ENCODE measurements at regions not wholly inside any gene's neighbourhood (a gene's known extent, or its start where the extent isn't known, plus 50 kb on each side); places are given as distances from the start of the nearest gene placed in this dataset.
"Not testable (repeated sequence)": the region's sequence is repeated elsewhere in the genome, so short reads cannot be mapped to it uniquely, and the experiment has no call there.

DNA sequence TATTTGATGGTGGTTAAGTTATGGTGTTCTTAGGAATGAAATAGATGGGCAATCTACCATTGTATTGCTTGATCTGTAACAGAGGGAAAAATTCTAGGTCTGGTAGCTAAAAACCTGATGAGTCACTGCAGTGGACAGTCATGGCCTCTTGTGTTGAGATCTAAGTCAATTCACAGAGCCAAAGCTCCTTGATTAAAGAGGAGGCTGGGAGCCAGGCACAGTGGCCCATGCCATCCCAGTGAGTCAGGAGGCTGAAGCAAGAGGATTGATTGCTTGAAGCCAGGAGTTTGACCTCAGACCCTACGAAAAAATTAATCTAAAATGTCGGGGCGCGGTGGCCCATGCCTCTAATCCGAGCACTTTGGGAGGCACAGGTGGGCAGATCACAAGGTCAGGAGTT, 67.1 kb upstream of the KPNA3 start:
- in situ Hi-C loops (cut with MboI; ENCODE audit: low sequenced_read_pairs), result no loop called here

DNA sequence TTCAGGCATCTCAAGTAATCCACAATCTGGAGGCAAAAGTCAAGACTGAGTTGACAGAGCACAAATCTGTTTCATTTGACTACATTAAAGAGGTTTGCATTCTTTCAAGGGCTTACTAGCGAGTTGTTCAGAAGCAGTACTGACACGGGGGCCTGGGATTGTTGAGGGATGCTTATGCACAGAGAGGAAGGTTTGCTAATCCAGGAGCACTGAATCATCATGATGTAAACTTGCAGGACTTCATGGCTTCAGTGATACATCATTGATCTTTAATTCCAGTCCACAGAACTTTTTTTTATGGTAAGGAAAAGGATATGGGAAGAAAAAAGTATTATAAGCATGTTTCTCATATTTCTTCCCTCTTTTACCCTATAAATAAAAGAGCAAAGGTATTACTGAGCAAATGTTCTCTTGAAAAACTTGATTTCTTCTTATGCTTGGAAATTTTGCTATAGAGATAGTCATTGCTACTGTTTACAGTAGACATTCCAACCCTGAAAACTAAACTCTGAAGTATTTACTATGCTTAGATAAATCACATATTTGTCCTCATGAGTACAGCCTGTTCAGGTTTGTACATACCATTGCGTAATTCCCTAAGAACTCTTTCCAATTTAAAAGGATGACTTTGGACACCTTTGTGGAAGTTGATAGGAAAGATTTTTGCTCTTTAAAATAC, 65.8 kb upstream of the KPNA3 start:
- in situ Hi-C loops (cut with MboI; ENCODE audit: low sequenced_read_pairs), result no loop called here

DNA sequence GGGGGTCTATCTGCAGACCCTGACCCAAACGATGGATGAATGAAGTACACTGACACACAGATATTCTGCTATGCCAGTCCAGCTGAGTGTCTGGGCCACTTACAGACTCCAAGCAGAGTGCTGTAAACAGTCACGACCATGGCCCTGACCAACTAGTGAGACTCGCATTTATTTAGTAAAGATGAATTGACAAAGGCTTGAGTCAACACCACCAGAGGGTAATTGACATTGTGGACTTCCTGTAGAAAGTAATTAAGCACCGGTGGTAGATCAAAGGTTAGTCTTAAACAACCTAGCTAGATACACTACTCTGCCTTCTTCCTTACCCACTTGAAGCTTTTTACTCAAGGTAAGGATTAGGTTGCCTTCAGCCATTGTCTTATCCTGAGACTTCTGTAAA, 63.4 kb upstream of the KPNA3 start:
- in situ Hi-C loops (cut with MboI; ENCODE audit: low sequenced_read_pairs), result no loop called here

DNA sequence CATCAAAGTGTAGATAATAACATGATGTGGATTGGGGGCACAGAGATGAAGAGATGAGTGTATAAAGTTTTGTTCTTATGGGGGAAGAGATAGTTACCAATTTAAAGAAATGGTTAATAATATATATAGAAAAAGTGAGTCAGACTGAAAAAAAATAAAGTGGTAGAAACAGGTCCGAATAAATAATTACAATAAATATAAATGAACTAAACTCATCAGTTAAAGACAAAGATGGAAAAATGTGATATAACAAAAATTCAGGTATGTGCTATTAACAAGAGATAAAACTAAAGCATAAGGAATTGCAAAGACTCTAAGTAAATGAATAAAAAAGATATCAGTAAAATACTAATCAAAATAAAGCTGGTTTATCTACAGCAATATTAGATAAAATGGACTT, 61.1 kb upstream of the KPNA3 start:
- in situ Hi-C loops (cut with MboI; ENCODE audit: low sequenced_read_pairs), result no loop called here

DNA sequence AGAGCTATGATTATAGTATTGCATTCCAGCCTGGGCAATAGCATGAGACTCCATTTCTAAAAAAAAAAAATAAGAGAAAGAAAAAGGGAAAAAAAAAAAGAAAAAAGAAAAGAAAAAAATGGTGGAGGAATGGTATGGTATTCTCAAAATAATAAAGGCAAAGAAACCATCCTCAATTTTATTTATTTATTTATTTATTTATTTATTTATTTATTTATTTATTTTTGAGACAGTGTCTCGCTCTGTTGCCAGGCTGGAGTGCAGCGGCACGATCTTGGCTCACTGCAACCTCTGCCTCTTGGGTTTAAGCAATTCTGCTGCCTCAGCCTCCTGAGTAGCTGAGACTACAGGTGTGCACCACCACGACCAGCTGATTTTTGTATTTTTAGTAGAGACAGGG, 60.0 kb upstream of the KPNA3 start:
- in situ Hi-C loops (cut with MboI; ENCODE audit: low sequenced_read_pairs), result not testable (repeated sequence)

DNA sequence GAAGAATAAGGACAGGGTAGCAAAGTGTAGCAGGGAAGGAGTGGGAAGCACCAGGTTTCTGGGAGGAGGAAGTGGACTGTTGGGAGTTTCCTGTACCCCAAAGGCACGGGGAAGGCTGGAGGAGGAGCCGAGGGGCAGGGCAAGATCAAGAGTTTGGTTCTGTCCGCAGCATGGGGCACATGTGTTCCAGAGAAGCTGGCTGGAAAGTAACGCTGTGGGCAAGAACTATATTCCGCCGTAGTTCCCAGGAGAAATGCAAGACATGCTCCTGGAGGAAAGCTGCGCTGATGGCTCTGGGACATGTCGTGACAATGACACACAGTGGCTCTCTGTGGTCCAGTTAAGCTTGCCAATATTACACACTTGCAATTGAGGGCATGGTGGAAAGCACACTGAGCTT, 51.7 kb upstream of the KPNA3 start:
- in situ Hi-C loops (cut with MboI; ENCODE audit: low sequenced_read_pairs), result loop anchor here (10.0 kb wide), 1 partner anchor 189 kb away; no protein-coding TSS in a partner anchor
